Omental fat pad (tissue), 3 donors: ENCODE measurements at regions not wholly inside any gene's neighbourhood (a gene's known extent, or its start where the extent isn't known, plus 50 kb on each side); places are given as distances from the start of the nearest gene placed in this dataset.
"Not testable (repeated sequence)": the region's sequence is repeated elsewhere in the genome, so short reads cannot be mapped to it uniquely, and the experiment has no call there.

Experiments used
- ATAC-seq: fragments of 150-250 bp; one replicate; pipeline ENCODE4 v1.9.1; 2016; ENCODE audit warnings: mild to moderate bottlenecking, moderate library complexity; ENCODE audit not compliant: low FRiP score
- DNase-seq: peaks from one replicate; pipeline ENCODE4 v3.0.0-alpha.2; 2019; ENCODE audit warnings: low spot score
- CTCF ChIP-seq, 3 donors: fragments of 450-650 bp; IDR thresholded peaks; one replicate each; pipeline ENCODE4 v1.5.1; 2016 to 2017; ENCODE audit warnings: antibody characterized with exemption in 3 of 3, mild to moderate bottlenecking in 3 of 3, moderate library complexity in 2 of 3

- ATAC-seq: no peak
- no peak for TF ChIP-seq CTCF (IDR thresholded peaks at IDR 0.05)
- no peak for DNase-seq
Measured at GRCh38 chr4:147222906-147223305, 258.0 kb upstream of the EDNRA start.

GRCh38 chr4:147223576-147223975, 257.3 kb upstream of the EDNRA start:
- no peak for TF ChIP-seq CTCF (IDR thresholded peaks at IDR 0.05)
- DNase-seq (no peak), ATAC-seq (no peak)

GRCh38 chr4:147236806-147237205, 244.1 kb upstream of the EDNRA start:
- no peak for ATAC-seq
- DNase-seq: no peak
- no peak for TF ChIP-seq CTCF (IDR thresholded peaks at IDR 0.05)

GRCh38 chr4:147244786-147245185, 236.1 kb upstream of the EDNRA start:
- no peak for ATAC-seq
- no peak for TF ChIP-seq CTCF (IDR thresholded peaks at IDR 0.05)
- DNase-seq: no peak

GRCh38 chr4:147246096-147246495, 234.8 kb upstream of the EDNRA start:
- DNase-seq (no peak), ATAC-seq (no peak)
- no peak for TF ChIP-seq CTCF (IDR thresholded peaks at IDR 0.05)

GRCh38 chr4:147246528-147246927, 234.4 kb upstream of the EDNRA start:
- not testable (repeated sequence) for DNase-seq, ATAC-seq

- DNase-seq (no peak), ATAC-seq (no peak)
- no peak for TF ChIP-seq CTCF (IDR thresholded peaks at IDR 0.05)
Measured at GRCh38 chr4:147247579-147247978, 233.3 kb upstream of the EDNRA start.

GRCh38 chr4:147250062-147250461, 230.8 kb upstream of the EDNRA start:
- DNase-seq (no peak), ATAC-seq (no peak)
- no peak for TF ChIP-seq CTCF (IDR thresholded peaks at IDR 0.05)

GRCh38 chr4:147255268-147255667, 225.6 kb upstream of the EDNRA start:
- not testable (repeated sequence) for ATAC-seq, DNase-seq

GRCh38 chr4:147259271-147259670, 221.6 kb upstream of the EDNRA start:
- DNase-seq: not testable (repeated sequence)

More at GRCh38 chr4:147259271-147259670, 221.6 kb upstream of the EDNRA start:
- not testable (repeated sequence) for ATAC-seq
